Right atrium auricular region (tissue), 2 donors: ENCODE measurements at regions not wholly inside any gene's neighbourhood (a gene's known extent, or its start where the extent isn't known, plus 50 kb on each side); places are given as distances from the start of the nearest gene placed in this dataset.
"Not testable (repeated sequence)": the region's sequence is repeated elsewhere in the genome, so short reads cannot be mapped to it uniquely, and the experiment has no call there.

Experiments used
- DNase-seq: peaks from one replicate; pipeline ENCODE4 v3.0.0-alpha.2; 2019; ENCODE audit warnings: low spot score
- H3K27ac ChIP-seq, 2 donors: fragments of 200-600 bp; sonication (generic); 1 replicate in 1 of 2; 2 replicates in 1 of 2; pipeline ENCODE4 v1.5.1; 2016 to 2019
- H3K27me3 ChIP-seq, 2 donors: fragments of 200-600 bp; sonication (generic); one replicate each; pipeline versions ENCODE4 v1.5.1 to v1.6.0; 2017 to 2019
- H3K36me3 ChIP-seq: fragments of 200-600 bp; sonication (generic); one replicate; pipeline ENCODE4 v1.5.1; 2016
- H3K4me1 ChIP-seq, 2 donors: fragments of 200-600 bp; sonication (generic); one replicate each; pipeline versions ENCODE4 v1.5.1 to v1.6.0; 2017 to 2019
- H3K4me3 ChIP-seq, 2 donors: fragments of 200-600 bp; sonication (generic); 1 replicate in 1 of 2; 2 replicates in 1 of 2; pipeline ENCODE4 v1.5.1; 2017 to 2019; ENCODE audit warnings: mild to moderate bottlenecking in 1 of 2, moderate library complexity in 1 of 2
- H3K9me3 ChIP-seq, 2 donors: fragments of 200-600 bp; sonication (generic); one replicate each; pipeline ENCODE4 v1.5.1; 2019
- TF ChIP-seq, protein P1 (sequence below), 2 donors: fragments of 200-600 bp; sonication (generic); IDR thresholded peaks; one replicate each; pipeline ENCODE4 v1.5.1; 2019; ENCODE audit warnings: antibody characterized with exemption in 2 of 2

DNA sequence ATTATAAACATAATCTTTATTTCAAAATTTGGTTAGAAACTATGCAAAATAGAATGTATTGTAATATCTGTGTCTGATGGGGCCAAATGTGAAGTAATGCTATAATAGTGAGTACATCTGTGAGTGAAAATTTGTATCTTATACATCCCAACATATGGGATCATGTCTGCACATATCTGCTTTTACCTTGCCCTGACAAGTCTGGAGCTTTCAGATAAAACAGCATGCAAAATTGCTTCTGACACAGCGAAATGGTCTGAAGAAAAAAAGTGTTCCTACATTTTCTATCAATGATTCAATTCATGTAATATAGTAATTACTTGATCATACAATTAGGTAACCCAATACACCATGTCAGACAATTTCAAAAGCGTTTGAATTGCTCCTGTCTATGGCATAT lies 58.1 kb upstream of the P3H2 start:
- Histone ChIP-seq H3K9me3 (no peaks in the 10 kb centered on the region), H3K27ac (no peak overlapping the region), H3K4me3 (no peak overlapping the region), H3K4me1 (no peaks in the 10 kb centered on the region), H3K36me3 (no peaks in the 10 kb centered on the region), H3K27me3 (no peaks in the 10 kb centered on the region)
- TF ChIP-seq, protein P1, sequence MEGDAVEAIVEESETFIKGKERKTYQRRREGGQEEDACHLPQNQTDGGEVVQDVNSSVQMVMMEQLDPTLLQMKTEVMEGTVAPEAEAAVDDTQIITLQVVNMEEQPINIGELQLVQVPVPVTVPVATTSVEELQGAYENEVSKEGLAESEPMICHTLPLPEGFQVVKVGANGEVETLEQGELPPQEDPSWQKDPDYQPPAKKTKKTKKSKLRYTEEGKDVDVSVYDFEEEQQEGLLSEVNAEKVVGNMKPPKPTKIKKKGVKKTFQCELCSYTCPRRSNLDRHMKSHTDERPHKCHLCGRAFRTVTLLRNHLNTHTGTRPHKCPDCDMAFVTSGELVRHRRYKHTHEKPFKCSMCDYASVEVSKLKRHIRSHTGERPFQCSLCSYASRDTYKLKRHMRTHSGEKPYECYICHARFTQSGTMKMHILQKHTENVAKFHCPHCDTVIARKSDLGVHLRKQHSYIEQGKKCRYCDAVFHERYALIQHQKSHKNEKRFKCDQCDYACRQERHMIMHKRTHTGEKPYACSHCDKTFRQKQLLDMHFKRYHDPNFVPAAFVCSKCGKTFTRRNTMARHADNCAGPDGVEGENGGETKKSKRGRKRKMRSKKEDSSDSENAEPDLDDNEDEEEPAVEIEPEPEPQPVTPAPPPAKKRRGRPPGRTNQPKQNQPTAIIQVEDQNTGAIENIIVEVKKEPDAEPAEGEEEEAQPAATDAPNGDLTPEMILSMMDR (IDR thresholded peaks at IDR 0.05), result no peak
- DNase-seq, result no peak

DNA sequence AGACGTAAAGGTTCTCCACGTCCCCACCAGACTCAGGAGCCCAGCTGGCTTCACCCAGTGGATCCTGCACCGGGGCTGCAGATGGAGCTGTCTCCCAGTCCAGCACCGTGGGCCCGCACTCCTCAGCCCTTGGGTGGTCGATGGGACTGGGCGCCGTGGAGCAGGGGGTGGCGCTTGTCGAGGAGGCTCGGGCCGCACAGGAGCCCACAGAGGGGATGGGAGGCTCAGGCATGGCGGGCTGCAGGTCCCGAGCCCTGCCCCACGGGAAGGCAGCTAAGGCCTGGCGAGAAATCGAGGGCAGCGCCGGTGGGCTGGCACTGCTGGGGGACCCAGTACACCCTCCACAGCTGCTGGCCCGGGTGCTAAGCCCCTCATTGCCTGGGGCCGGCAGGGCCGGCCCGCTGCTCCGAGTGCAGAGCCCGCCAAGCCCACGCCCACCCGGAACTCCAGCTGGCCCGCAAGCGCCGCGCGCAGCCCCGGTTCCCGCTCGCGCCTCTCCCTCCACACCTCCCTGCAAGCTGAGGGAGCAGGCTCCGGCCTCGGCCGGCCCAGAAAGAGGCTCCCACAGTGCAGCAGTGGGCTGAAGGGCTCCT lies 56.3 kb upstream of the P3H2 start:
- DNase-seq, H3K27ac ChIP-seq, H3K9me3 ChIP-seq, H3K27me3 ChIP-seq, H3K4me1 ChIP-seq, H3K4me3 ChIP-seq, H3K36me3 ChIP-seq: not testable (repeated sequence)

DNA sequence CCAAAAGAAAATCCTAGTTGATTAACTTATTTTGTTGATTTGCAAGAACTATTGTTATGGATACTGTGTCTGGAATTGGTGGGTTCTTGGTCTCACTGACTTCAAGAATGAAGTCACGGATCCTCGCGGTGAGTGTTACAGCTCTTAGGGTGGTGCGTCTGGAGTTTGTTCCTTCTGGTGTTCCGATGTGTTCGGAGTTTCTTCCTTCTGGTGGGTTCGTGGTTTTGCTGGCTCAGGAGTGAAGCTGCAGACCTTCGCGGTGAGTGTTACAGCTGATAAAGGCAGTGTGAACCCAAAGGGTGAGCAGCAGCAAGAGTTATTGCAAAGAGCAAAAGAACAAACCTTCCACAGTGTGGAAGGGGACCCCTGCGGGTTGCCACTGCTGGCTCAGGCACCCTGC lies 55.4 kb upstream of the P3H2 start:
- DNase-seq, result not testable (repeated sequence)

DNA sequence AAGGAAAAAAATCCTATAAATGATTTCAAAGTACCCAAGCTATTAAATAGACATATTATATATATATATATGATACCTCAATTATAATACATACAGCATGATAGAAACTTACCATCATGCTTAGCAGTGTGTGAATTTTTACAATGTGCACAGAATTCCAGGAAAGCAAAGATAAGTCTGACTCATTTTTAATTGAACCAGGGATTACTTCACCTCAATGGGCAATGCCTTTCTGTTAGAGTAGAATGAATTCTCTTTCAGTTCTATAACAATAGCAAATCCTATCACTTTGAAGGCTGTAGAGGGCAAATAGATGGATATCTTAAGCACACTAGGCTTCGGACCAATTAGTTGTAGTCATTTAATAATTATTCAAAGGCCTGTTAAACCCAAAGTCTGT lies 54.8 kb upstream of the P3H2 start:
- H3K27ac ChIP-seq, result no peak overlapping the region
- H3K9me3 ChIP-seq, result no peaks in the 10 kb centered on the region
- no peaks in the 10 kb centered on the region for H3K4me1 ChIP-seq
- TF ChIP-seq, protein P1 (IDR thresholded peaks at IDR 0.05), result no peak
- DNase-seq, result no peak
- no peaks in the 10 kb centered on the region for H3K27me3 ChIP-seq
- H3K36me3 ChIP-seq, result no peaks in the 10 kb centered on the region
- H3K4me3 ChIP-seq, result no peak overlapping the region

More for the DNA sequence above, 55.4 kb upstream of the P3H2 start:
- H3K27me3 ChIP-seq, H3K27ac ChIP-seq, H3K4me1 ChIP-seq, H3K36me3 ChIP-seq, H3K9me3 ChIP-seq, H3K4me3 ChIP-seq: not testable (repeated sequence)

DNA sequence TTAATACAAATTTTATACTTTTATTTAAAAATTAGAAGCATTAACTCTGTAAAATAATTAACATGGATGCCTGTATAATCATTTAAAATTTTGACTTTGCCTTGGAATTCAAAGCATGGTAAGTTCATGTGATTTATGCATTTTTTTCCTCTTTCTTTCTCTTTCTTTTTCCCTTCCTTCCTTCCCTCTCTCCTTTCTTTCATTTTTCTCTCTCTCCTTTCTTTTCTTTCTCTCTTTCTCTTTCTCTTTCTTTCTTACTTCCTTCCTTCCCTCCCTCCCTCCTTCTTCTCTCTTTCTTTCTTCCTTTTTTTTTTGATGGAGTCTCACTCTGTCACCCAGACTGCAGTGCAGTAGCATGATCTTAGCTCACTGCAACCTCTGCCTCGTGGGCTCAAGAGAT lies 53.8 kb upstream of the P3H2 start:
- H3K9me3 ChIP-seq, result no peaks in the 10 kb centered on the region

DNA sequence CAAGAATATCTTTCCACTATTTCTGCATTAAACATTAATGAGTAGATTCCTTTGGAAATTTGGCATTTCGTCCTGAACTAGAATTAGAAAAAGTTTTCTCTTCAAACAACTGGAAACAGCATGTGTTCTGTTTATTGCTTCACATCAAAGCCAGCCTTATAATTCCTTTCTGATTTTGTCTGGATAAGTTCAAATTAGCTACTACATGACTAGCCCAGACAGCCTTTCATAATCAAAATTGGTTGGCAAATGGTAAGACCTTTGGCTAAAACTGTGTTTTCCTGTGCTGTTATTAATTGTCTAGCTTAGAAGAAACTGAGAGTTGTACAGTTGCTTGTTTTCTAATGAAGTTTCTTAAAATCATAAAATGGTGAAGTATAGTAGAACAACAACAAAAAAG lies 52.7 kb upstream of the P3H2 start:
- Histone ChIP-seq H3K4me3 (no peak overlapping the region), H3K27ac (no peak overlapping the region), H3K27me3 (no peaks in the 10 kb centered on the region), H3K4me1 (no peaks in the 10 kb centered on the region), H3K36me3 (no peaks in the 10 kb centered on the region), H3K9me3 (no peaks in the 10 kb centered on the region)
- no peak for DNase-seq
- TF ChIP-seq, protein P1 (IDR thresholded peaks at IDR 0.05), result no peak

More for the DNA sequence above, 53.8 kb upstream of the P3H2 start:
- no peak for DNase-seq
- no peaks in the 10 kb centered on the region for H3K4me1 ChIP-seq
- H3K27ac ChIP-seq, result no peak overlapping the region
- no peak overlapping the region for H3K4me3 ChIP-seq
- no peaks in the 10 kb centered on the region for H3K36me3 ChIP-seq
- TF ChIP-seq, protein P1 (IDR thresholded peaks at IDR 0.05), result no peak
- no peaks in the 10 kb centered on the region for H3K27me3 ChIP-seq

DNA sequence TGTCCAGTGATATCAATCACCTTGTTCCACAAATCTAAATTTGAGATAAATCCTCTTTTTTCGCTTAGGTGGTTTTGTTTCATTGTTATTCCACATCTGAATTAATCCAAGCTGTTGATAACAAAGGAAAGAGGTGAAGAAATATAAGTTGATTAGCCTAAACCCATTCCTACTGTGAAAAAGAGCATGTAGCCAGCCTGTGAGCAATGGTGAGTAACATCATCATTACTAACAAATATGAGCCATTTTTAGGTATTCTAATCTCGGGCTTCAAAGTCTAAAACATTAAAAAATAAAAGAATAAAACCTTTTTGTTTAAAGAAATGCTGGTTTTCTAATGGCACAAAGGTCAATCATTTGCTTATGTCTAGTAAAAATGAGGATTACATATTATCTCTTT lies 52.1 kb upstream of the P3H2 start:
- Histone ChIP-seq H3K4me1 (no peaks in the 10 kb centered on the region), H3K4me3 (no peak overlapping the region), H3K27ac (no peak overlapping the region), H3K36me3 (no peaks in the 10 kb centered on the region), H3K27me3 (no peaks in the 10 kb centered on the region), H3K9me3 (no peaks in the 10 kb centered on the region)
- no peak for DNase-seq
- TF ChIP-seq, protein P1 (IDR thresholded peaks at IDR 0.05), result no peak
